GM12874 (cell line): ENCODE measurements at regions not wholly inside any gene's neighbourhood (a gene's known extent, or its start where the extent isn't known, plus 50 kb on each side); places are given as distances from the start of the nearest gene placed in this dataset.

ENCODE experiments used
- TF ChIP-seq, protein P1 (sequence below): IDR thresholded peaks from 2 replicates; pipeline ENCODE4 v1.5.1; 2011; ENCODE audit warnings: low read depth, mild to moderate bottlenecking, control low read depth, low read length, moderate library complexity; ENCODE audit not compliant: insufficient read depth

- TF ChIP-seq, protein P1, sequence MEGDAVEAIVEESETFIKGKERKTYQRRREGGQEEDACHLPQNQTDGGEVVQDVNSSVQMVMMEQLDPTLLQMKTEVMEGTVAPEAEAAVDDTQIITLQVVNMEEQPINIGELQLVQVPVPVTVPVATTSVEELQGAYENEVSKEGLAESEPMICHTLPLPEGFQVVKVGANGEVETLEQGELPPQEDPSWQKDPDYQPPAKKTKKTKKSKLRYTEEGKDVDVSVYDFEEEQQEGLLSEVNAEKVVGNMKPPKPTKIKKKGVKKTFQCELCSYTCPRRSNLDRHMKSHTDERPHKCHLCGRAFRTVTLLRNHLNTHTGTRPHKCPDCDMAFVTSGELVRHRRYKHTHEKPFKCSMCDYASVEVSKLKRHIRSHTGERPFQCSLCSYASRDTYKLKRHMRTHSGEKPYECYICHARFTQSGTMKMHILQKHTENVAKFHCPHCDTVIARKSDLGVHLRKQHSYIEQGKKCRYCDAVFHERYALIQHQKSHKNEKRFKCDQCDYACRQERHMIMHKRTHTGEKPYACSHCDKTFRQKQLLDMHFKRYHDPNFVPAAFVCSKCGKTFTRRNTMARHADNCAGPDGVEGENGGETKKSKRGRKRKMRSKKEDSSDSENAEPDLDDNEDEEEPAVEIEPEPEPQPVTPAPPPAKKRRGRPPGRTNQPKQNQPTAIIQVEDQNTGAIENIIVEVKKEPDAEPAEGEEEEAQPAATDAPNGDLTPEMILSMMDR, result no peak
Observed at GRCh38 chr13:52944697-52945096, 83.9 kb upstream of the OLFM4 start.

DNA sequence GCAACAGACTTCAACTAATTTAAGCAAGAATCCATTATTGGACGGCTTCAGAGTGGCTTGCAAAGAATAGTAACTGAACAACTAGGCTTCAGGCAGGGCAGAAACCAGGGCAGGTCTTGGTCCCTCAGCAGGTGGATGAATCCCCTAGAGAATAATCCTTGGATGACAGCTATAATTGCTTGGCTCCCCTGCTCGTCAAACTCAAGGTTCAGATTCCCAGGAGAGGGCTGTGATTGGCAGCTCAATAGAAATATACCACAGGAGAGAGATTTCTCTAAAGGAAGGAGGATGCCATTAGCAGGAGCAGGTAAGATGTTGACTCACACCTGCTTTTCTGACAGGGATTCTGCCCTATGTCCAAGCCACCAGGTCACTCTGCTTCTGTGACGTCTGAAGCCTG, 89.6 kb upstream of the PCDH8 start:
- TF ChIP-seq, protein P1, result no peak

GRCh38 chr13:52936806-52937205, 88.4 kb upstream of the PCDH8 start:
- TF ChIP-seq, protein P1, result no peak

DNA sequence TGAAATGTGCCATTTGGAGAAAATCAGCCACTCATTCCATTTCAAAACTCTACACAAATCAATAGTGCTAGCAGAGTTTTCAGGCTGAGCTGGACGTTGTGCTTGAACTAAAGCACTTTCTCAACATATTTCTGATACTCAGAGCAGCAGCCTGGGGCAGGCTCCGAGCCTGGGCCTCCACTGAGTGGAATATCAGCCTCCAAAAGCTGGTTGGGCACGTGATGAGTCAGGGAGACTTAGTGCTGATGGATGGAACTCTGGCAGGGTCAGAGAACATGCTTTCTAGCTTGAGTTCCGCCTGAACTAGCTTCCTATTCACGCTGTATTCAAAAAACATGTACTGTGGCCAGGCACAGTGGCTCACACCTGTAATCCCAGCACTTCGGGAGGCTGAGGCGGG, 85.8 kb upstream of the PCDH8 start:
- TF ChIP-seq, protein P1, result no peak

- TF ChIP-seq, protein P1, result no peak
Observed at GRCh38 chr13:52933547-52934210, 85.2 kb upstream of the PCDH8 start.

DNA sequence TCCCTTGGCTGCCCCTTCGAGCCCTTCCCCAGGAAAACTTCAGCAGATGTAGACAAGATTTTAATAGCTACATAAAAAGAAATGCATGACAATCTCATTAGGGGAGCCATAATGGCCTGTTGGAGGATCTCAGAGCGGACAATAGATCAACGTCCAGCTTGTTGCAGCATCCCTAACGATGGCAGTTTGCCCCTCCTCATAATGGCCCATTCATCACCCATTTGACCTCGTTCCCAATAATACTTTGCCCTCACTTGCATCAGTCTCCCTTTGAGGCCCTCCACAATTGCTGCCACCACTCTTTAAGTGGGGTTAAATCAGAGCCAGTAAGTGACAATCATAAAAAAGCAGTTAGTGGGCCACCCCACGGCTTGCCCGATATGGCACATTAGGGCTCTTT, 84.7 kb upstream of the PCDH8 start:
- TF ChIP-seq, protein P1, result no peak

DNA sequence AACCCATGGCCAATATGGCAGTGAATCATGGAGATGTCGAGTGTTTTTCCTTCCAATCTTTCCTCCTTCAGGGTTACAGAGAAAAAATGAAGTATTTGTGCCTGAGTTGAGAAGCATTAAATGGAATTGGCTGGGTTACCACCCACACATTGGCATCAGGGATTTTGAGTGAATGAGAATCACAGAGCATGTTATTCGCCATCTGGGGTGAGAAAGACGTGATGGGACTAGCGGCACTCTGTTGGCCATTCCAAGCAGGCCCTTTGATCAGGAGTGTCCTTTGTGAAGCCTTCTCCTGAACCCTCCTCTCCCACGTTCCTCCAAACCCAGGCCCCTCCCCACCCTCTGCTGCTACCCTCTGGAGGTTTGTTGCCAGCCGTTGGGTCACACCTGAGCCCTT, 84.2 kb upstream of the PCDH8 start:
- TF ChIP-seq, protein P1, result no peak
